PFSK-1 (cell line): ENCODE measurements at regions not wholly inside any gene's neighbourhood (a gene's known extent, or its start where the extent isn't known, plus 50 kb on each side); places are given as distances from the start of the nearest gene placed in this dataset.

ENCODE experiments used
- FOXP2 ChIP-seq: optimal IDR thresholded peaks from 2 replicates; pipeline ENCODE3; 2011; ENCODE audit warnings: borderline replicate concordance, control low read depth, inconsistent platforms; ENCODE audit not compliant: insufficient read depth; ENCODE audit errors: extremely low read length, extremely low read depth
- POLR2AphosphoS5 ChIP-seq: IDR thresholded peaks from 2 replicates; pipeline ENCODE4 v1.6.1; 2012; ENCODE audit warnings: low read depth, mild to moderate bottlenecking, control low read depth, low read length, moderate library complexity
- REST ChIP-seq, 2 experiments: IDR thresholded peaks; 2 replicates each; pipeline versions ENCODE4 v1.6.1 to v1.8.0; 2011 to 2012; ENCODE audit warnings: low read depth in 2 of 2, low read length in 2 of 2, control low read depth in 1 of 2, inconsistent platforms in 1 of 2, mild to moderate bottlenecking in 1 of 2, moderate library complexity in 1 of 2; ENCODE audit not compliant: insufficient read depth in 1 of 2
- SIN3A ChIP-seq: IDR thresholded peaks from 2 replicates; pipeline ENCODE4 v1.6.1; 2012; ENCODE audit warnings: mild to moderate bottlenecking, low read length, moderate library complexity, borderline replicate concordance; ENCODE audit not compliant: insufficient read depth
- TAF1 ChIP-seq: IDR thresholded peaks from 2 replicates; pipeline ENCODE4 v1.6.1; 2012; ENCODE audit warnings: low read length, control low read depth, borderline replicate concordance; ENCODE audit not compliant: insufficient read depth

GRCh38 chr21:24826822-24827221 is 780.5 kb downstream of the MRPL39 start:
- TF ChIP-seq POLR2AphosphoS5 = no peak
- TF ChIP-seq TAF1 = no peak
- no peak for TF ChIP-seq FOXP2
- no peak for TF ChIP-seq SIN3A
- no peak for TF ChIP-seq REST (IDR thresholded peaks at IDR 0.05; ENCODE audit: insufficient read depth in 1 of 2, low read depth in 2 of 2, low read length in 2 of 2)

- TF ChIP-seq SIN3A = no peak
- no peak for TF ChIP-seq TAF1
- TF ChIP-seq FOXP2 = no peak
- TF ChIP-seq REST (IDR thresholded peaks at IDR 0.05; ENCODE audit: insufficient read depth in 1 of 2, low read depth in 2 of 2, low read length in 2 of 2) = no peak
- no peak for TF ChIP-seq POLR2AphosphoS5
Measured at GRCh38 chr21:24825348-24825747, 781.9 kb downstream of the MRPL39 start.

DNA sequence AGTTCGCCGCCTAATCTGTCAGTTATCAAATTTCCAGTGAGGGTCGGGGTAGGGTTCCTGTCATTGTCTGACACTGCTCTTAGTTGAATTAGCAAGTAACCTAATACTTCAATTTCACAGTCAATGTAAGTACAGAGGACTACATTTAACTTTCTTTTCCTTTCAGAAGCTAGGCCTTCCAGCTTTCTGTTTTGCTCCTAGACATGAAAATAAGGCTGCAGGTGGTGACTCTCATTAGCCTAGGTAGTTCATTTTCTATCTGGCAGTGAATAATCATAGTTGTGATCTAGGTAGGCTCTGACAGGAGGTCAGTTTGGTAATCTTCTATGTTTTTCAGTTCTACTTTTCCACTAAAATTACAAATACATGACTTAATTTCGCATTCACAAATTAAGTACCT is 783.1 kb downstream of the MRPL39 start:
- no peak for TF ChIP-seq SIN3A
- TF ChIP-seq REST (IDR thresholded peaks at IDR 0.05; ENCODE audit: insufficient read depth in 1 of 2, low read depth in 2 of 2, low read length in 2 of 2) = no peak
- TF ChIP-seq FOXP2 = no peak

GRCh38 chr21:24823247-24823646 is 784.0 kb downstream of the MRPL39 start:
- TF ChIP-seq SIN3A (no peak), REST (IDR thresholded peaks at IDR 0.05; ENCODE audit: insufficient read depth in 1 of 2, low read depth in 2 of 2, low read length in 2 of 2) (no peak), TAF1 (no peak), FOXP2 (no peak), POLR2AphosphoS5 (no peak)

- TF ChIP-seq SIN3A (no peak), FOXP2 (no peak), POLR2AphosphoS5 (no peak), REST (IDR thresholded peaks at IDR 0.05; ENCODE audit: insufficient read depth in 1 of 2, low read depth in 2 of 2, low read length in 2 of 2) (no peak), TAF1 (no peak)
Measured at GRCh38 chr21:24785033-24785432, 822.2 kb downstream of the MRPL39 start.
